ENCODE measurements at regions not wholly inside any gene's neighbourhood (a gene's known extent, or its start where the extent isn't known, plus 50 kb on each side); places are given as distances from the start of the nearest gene placed in this dataset.

DNA sequence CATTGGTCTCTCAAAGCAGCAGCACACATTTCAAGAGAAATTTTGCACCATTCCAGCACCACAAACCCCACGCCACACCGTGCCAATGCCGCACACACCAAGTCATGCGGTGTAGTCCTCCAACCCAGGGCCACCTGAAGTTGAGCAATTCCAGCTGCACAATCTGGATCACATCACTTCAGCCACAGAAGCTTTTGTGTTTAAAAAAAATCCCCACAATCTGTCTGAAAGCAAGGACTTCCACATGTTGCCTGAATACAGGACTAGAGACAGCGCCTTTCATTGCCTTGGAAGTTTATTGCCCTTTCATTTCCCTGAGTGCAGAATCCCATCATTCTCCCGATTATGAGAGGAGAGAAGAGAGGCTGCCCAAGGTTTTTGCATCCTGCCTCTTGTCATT lies 175.6 kb upstream of the BCL6 start:
- DNase-seq (peak; percentile 57), ATAC-seq (ENCODE audit: low read depth) (no peak)
- H3K27ac ChIP-seq (ENCODE audit: insufficient read depth, low read length) = no peak overlapping the region
- no peak overlapping the region for H3K4me2 ChIP-seq (ENCODE audit: low read depth, low read length)
- WGBS, 2 experiments (ENCODE audit: extremely low coverage in 2 of 2, insufficient read length in 1 of 2) = no CpG with 5 or more reads among the region's 6 CpGs
- 0 out of 3 replicates have a peak overlapping the region, but pooled peaks have one; percentile 22 for H2BK15ac ChIP-seq (ENCODE audit: low read depth, low read length)
- H3K4ac ChIP-seq (ENCODE audit: low read depth, low read length) = 0 out of 2 replicates have a peak overlapping the region, but pooled peaks have one; percentile 13
- H3K9me3 ChIP-seq (ENCODE audit: control insufficient read depth, insufficient read depth, low read length) = 0 out of 2 replicates have a peak, but pooled peaks cover 3% of the 10 kb centered on the region
- H3K9me1 ChIP-seq (ENCODE audit: insufficient read depth, low read length) = 0 out of 2 replicates have a peak, but pooled peaks cover 3% of the 10 kb centered on the region
- CTCF ChIA-PET = no interaction called here
- no peak overlapping the region for H4K5ac ChIP-seq (ENCODE audit: low read depth, low read length)
- no peak overlapping the region for H2AFZ ChIP-seq (replicated peaks; ENCODE audit: low read length, poor library complexity)
- no peak overlapping the region for H4K91ac ChIP-seq (ENCODE audit: insufficient read depth, low read depth, low read length)
- H3K56ac ChIP-seq (ENCODE audit: extremely low read depth, insufficient read depth, low read length) = no peak overlapping the region
- no peaks in the 10 kb centered on the region for H3K79me1 ChIP-seq (ENCODE audit: low read depth in 1 of 2, low read length in 2 of 2)
- TF ChIP-seq CHD1 (IDR thresholded peaks at IDR 0.05; ENCODE audit: low read depth, low read length) = no peak
- TF ChIP-seq MXI1 (IDR thresholded peaks at IDR 0.05; ENCODE audit: borderline replicate concordance, low read depth, low read length) = 0 out of 2 replicates have a peak, but pooled peaks have one; percentile 22
- H3K27me3 ChIP-seq (ENCODE audit: control insufficient read depth, insufficient read depth, low read length) = no peaks in the 10 kb centered on the region
- H3K4me3 ChIP-seq (ENCODE audit: insufficient read depth, low read depth, low read length) = no peak overlapping the region
- intact Hi-C loops (cut with micrococcal nuclease) (no loop called here), dilution Hi-C loops (cut with HindIII; ENCODE audit: low sequenced_read_pairs, unreplicated experiment) (no loop called here), in situ Hi-C loops (cut with MboI; ENCODE audit: low sequenced_read_pairs) (no loop called here)
- no peak overlapping the region for H4K8ac ChIP-seq (ENCODE audit: low read depth in 2 of 2, low read length in 2 of 2)
- H2AK9ac ChIP-seq (replicated peaks; ENCODE audit: low read depth, low read length, poor library complexity) = no peak overlapping the region
- H2BK120ac ChIP-seq (ENCODE audit: low read depth, low read length) = no peak overlapping the region
- no peaks in the 10 kb centered on the region for H4K20me1 ChIP-seq (ENCODE audit: insufficient read depth, low read length)
- no peaks in the 10 kb centered on the region for H3K36me3 ChIP-seq (ENCODE audit: control insufficient read depth, insufficient read depth, low read length)
- H3K14ac ChIP-seq (replicated peaks; ENCODE audit: low read depth, low read length) = no peak overlapping the region
- BruUV-seq (replicated peaks) = no TSS peak
- H2BK5ac ChIP-seq (ENCODE audit: low read depth, low read length, poor library complexity, severe bottlenecking) = no peak overlapping the region
- POLR2A ChIA-PET (ENCODE audit: unreplicated experiment) = no interaction called here
- H3K18ac ChIP-seq (ENCODE audit: low read depth, low read length) = no peak overlapping the region
- peak overlapping the region; percentile 40; the same call in 1 of the 2 replicates for H2AK5ac ChIP-seq (ENCODE audit: low read depth, low read length)
- H3K9ac ChIP-seq (ENCODE audit: low read depth, low read length) = no peak overlapping the region
- no peak overlapping the region for H3K23ac ChIP-seq (ENCODE audit: low read depth, low read length)
- H3K4me1 ChIP-seq (ENCODE audit: control insufficient read depth, insufficient read depth, low read length) = peaks cover 21% of the 10 kb centered on the region
- H2BK20ac ChIP-seq (ENCODE audit: low read depth, low read length) = 0 out of 2 replicates have a peak overlapping the region, but pooled peaks have one; percentile 15

Data from IMR-90 (cell line).